Upper lobe of right lung (tissue), 1 donor: ENCODE measurements at regions not wholly inside any gene's neighbourhood (a gene's known extent, or its start where the extent isn't known, plus 50 kb on each side); places are given as distances from the start of the nearest gene placed in this dataset.
A peak's percentile ranks its signal among the peaks of the same experiment; 100 is the strongest.

Source experiments
- ATAC-seq: fragments of 200-7000 bp; cut with Tn5 transposase; one replicate; pipeline ENCODE4 v1.9.1; 2020; ENCODE audit warnings: mild to moderate bottlenecking, moderate library complexity
- DNase-seq: peaks from one replicate; pipeline ENCODE4 v3.0.0-alpha.2; 2020
- H3K27ac ChIP-seq: fragments of 200-600 bp; one replicate; pipeline ENCODE4 v1.8.0; 2022
- H3K27me3 ChIP-seq: fragments of 200-600 bp; one replicate; pipeline ENCODE4 v1.8.0; 2022; ENCODE audit warnings: mild to moderate bottlenecking
- H3K36me3 ChIP-seq: fragments of 200-600 bp; one replicate; pipeline ENCODE4 v1.8.0; 2022
- H3K4me1 ChIP-seq: fragments of 200-600 bp; one replicate; pipeline ENCODE4 v1.8.0; 2022
- H3K4me3 ChIP-seq: fragments of 200-600 bp; one replicate; pipeline ENCODE4 v1.8.0; 2022; ENCODE audit warnings: mild to moderate bottlenecking
- H3K9me3 ChIP-seq: fragments of 200-600 bp; one replicate; pipeline ENCODE4 v1.8.0; 2022
- CTCF ChIP-seq: fragments of 200-600 bp; IDR thresholded peaks from one replicate; pipeline ENCODE4 v1.8.0; 2022; ENCODE audit warnings: antibody characterized with exemption
- intact Hi-C: fragments of 100-400 bp; cut with DNase I; formaldehyde crosslinking; loops from one replicate; pipeline ENCODE4 v1.11.0; 2022
- donor health status: DM: no; HTN: yes; CAD: no; lungs with severe emphysema.

GRCh38 chr6:14814016-14814415 is 431.9 kb upstream of the JARID2 start:
- H3K4me1 ChIP-seq = no peaks in the 10 kb centered on the region
- no peaks in the 10 kb centered on the region for H3K9me3 ChIP-seq
- DNase-seq = no peak
- H3K4me3 ChIP-seq = no peak overlapping the region
- no peaks in the 10 kb centered on the region for H3K36me3 ChIP-seq
- intact Hi-C loops = no loop called here
- no peak for ATAC-seq
- H3K27ac ChIP-seq = no peak overlapping the region
- TF ChIP-seq CTCF = no peak
- no peaks in the 10 kb centered on the region for H3K27me3 ChIP-seq

GRCh38 chr6:14816116-14816859 is 429.6 kb upstream of the JARID2 start:
- ATAC-seq (no peak), DNase-seq (no peak)
- H3K27me3 ChIP-seq = no peaks in the 10 kb centered on the region
- intact Hi-C loops = no loop called here
- no peak overlapping the region for H3K4me3 ChIP-seq
- no peak for TF ChIP-seq CTCF
- H3K9me3 ChIP-seq = no peaks in the 10 kb centered on the region
- no peaks in the 10 kb centered on the region for H3K36me3 ChIP-seq
- no peaks in the 10 kb centered on the region for H3K4me1 ChIP-seq
- H3K27ac ChIP-seq = no peak overlapping the region

- Histone ChIP-seq H3K27me3 (no peaks in the 10 kb centered on the region), H3K9me3 (no peaks in the 10 kb centered on the region), H3K4me3 (no peak overlapping the region), H3K36me3 (no peaks in the 10 kb centered on the region), H3K27ac (no peak overlapping the region), H3K4me1 (no peaks in the 10 kb centered on the region)
- ATAC-seq (no peak), DNase-seq (no peak)
- no peak for TF ChIP-seq CTCF
- intact Hi-C loops = no loop called here
Observed at GRCh38 chr6:14817074-14817473, 428.8 kb upstream of the JARID2 start.

- ATAC-seq (peak; percentile 45), DNase-seq (no peak)
- no peaks in the 10 kb centered on the region for H3K36me3 ChIP-seq
- no peaks in the 10 kb centered on the region for H3K9me3 ChIP-seq
- no peak overlapping the region for H3K27ac ChIP-seq
- H3K27me3 ChIP-seq = no peaks in the 10 kb centered on the region
- intact Hi-C loops = no loop called here
- no peaks in the 10 kb centered on the region for H3K4me1 ChIP-seq
- TF ChIP-seq CTCF = no peak
- no peak overlapping the region for H3K4me3 ChIP-seq
Observed at GRCh38 chr6:14818422-14818884, 427.4 kb upstream of the JARID2 start.

- Histone ChIP-seq H3K9me3 (no peaks in the 10 kb centered on the region), H3K4me1 (no peaks in the 10 kb centered on the region), H3K27me3 (no peaks in the 10 kb centered on the region), H3K27ac (no peak overlapping the region), H3K4me3 (no peak overlapping the region), H3K36me3 (no peaks in the 10 kb centered on the region)
- TF ChIP-seq CTCF = no peak
- ATAC-seq = no peak
- intact Hi-C loops = no loop called here
- no peak for DNase-seq
Observed at GRCh38 chr6:14819001-14819400, 426.9 kb upstream of the JARID2 start.
